LHCN-M2 (cell line): ENCODE measurements at regions not wholly inside any gene's neighbourhood (a gene's known extent, or its start where the extent isn't known, plus 50 kb on each side); places are given as distances from the start of the nearest gene placed in this dataset.
"Not testable (repeated sequence)": the region's sequence is repeated elsewhere in the genome, so short reads cannot be mapped to it uniquely, and the experiment has no call there.

Source experiments
- DNase-seq: peaks from one replicate; pipeline ENCODE4 v3.0.0-alpha.2; 2012; ENCODE audit warnings: low read depth

DNA sequence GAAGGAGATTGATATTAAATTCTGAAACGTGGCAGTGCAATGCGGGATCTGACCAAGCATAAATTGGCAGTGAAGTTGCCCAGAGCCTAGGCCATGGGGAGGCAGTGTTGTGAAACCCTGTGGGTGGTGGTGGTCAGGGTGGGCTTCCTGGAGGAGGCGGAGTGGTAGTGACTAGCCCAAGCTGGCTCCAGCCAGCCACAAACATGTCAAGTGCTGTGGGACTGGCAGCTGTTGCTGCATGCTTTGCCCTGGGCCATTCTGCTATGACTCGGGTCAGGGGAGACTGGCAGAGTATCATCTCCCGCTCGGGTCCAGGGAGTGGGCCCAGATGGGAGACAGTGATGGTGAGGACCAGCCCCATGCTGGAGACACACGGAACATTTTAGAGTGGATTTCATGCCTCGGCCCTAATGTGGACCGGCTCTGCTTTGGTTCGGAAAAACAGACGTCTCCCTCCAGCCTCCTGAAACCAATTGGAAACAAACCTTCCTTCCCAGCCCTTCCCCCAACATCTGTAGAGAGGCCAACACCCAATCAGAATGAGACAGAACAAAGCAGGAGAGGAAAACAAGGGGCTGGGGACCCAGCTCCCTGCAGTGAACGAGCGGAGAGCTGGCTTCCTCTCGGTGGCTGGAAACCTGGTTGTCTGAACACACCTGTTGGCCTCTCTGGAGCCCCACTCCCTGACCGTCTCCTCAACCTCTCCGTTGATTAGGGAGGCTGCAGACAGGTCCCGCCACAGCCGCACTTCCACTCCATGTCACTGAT is 58.2 kb downstream of the TMEM270 start:
- DNase-seq, result no peak

DNA sequence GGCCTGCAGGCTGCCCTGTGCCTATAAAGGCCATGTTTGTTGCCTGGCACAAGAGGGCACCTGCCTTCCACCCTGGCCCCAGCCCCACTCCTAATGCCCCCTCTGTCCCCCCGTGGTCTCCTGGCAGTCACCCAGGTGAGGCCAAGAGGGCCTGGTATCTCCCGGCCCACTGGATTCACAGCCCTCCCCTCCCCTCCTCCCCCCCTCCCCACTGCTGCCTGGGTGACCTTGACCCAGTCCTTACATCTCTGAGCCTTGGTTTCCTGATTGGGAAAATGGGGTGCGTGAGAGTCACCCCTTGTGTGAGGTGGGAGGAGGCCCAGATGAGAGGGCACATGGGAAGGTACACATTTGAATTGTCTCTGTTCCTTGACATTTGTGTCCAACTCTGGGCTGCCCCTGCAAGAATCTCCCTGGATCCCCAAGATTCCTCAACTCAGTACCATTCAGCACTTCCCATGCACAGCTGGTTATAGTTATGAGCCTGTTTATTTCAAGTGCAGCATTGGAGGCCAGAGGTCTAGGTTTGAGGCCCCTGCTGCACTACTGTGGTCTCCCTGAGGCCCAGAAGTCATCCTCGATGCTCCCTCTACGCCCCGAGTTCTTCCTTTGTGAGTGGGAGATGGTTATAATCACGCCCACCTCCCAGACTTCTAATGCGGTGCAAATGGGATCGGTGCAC is 58.9 kb downstream of the TMEM270 start:
- no peak for DNase-seq

- no peak for DNase-seq
Measured at GRCh38 chr7:73920406-73921134, 59.6 kb downstream of the TMEM270 start.

- no peak for DNase-seq
Measured at GRCh38 chr7:73921623-73922528, 60.9 kb downstream of the TMEM270 start.

- DNase-seq, result not testable (repeated sequence)
Measured at GRCh38 chr7:73928644-73929043, 67.7 kb downstream of the TMEM270 start.

- DNase-seq, result no peak
Measured at GRCh38 chr7:73931502-73931901, 70.5 kb downstream of the TMEM270 start.

DNA sequence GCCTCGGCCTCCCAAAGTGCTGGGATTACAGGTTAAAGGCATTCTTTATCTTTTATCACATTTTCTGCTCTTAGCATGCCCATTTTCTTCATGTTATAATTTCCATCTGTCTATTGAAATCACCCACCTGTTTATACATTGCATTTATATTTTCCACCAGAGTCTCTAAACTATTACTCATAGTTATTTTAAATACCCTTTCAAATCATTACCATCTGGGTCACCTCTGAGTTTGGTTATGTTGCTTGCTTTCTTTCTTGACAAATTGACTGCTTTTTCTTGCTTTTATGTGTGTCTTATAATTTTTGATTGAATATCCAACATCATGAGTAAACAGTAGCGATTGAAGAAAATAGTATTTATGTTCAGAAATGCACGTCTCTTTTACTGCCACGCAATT is 71.4 kb downstream of the TMEM270 start:
- no peak for DNase-seq

DNA sequence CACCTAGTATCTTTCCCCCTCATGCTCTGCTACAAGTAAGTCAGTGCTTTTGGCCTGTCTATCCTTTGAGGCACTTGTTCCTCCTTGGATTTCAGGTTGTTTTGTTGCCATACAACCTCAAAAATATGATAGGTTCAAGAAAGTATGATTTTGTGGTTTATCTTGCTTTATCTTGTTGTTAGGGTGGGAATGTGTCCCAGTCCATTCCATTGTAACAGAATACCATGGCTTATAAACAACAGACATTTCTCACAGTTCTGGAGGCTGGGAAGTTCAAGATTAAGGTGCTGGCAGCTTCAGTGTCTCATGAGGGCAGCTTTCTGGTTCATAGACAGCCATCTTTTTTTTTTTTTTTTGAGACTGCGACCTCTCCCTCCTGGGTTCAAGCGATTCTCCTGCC is 72.1 kb downstream of the TMEM270 start:
- DNase-seq, result no peak

DNA sequence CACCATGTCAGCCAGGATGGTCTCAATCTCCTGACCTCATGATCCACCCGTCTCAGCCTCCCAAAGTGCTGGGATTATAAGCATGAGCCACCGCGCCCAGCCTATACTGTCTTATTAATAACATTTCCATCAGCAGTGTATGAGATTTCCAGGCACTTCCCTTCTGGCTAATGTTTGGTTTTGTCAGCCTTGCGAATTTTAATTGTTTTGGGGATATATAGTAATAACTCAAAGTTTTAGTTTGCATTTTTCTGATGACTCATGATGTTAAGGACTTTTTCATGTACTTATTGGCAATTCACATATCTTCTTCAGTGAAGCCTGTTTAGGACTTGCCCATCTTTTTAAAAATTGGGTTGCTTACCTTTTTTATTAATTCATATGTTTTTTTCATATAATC is 76.0 kb downstream of the TMEM270 start:
- no peak for DNase-seq

- DNase-seq, result not testable (repeated sequence)
Measured at GRCh38 chr7:73937650-73938049, 76.7 kb downstream of the TMEM270 start.

- no peak for DNase-seq
Measured at GRCh38 chr7:73939528-73939927, 78.6 kb downstream of the TMEM270 start.

DNA sequence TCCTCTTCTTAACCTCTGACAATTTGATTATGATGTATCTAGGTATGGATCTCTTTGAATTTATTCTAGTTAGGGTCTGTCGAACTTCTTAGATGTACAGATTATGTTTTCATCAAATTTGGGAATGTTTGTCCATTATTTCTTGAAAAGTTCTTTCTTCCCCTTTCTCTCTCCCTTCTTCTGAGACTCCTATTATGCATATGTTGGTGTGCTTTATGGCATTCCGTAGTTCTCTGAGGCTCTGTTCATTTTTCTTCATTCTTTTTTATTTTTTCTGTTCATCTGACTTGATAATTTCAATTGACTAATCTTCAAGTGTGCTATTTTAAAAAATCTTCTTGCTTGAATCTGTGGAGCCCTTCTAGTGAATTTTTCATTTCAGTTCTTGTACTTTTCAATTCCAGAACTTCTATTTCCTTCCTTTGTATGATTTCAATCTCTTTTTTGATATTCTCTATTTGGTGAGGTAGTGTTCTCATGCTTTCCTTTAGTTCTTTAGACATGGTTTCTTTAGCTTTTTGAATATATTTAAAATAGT is 79.8 kb downstream of the TMEM270 start:
- DNase-seq, result no peak

GRCh38 chr7:73941836-73942551 is 81.0 kb downstream of the TMEM270 start:
- DNase-seq, result peak; percentile 79

DNA sequence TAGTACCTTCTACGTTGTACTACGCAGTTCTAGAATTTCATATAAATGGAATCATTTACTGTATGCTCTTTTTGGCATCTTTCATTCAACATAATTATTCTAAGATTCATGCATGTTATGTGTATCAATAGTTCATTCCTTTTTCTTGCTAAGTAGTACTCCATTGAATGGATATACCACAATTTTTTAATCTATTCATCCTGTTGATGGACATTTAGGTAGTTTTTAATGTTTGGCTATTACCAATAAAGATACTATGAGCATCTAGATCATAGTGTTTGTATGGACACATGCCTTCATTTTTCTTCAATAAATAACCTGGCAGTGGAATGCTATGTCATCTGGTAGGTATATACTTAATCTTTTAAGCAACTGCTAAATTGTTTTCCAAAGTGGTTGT is 83.0 kb upstream of the ELN start:
- no peak for DNase-seq

DNA sequence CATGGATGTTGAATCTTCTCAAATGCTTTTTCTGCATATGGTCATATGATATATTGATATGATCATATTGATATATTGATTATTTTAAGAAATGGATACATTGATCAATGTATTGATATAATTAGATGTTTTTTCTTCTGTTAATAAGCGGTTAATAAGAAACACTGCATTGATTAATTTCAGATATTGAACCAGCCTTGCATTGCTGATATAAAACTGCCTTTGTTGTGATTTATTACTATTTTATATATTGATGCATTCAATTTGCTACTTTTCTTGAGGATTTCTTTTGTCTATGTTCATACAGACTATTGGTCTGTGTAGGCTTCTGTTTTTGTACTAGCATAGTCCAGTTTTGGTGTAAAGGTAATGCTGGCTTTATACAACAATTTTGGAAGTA is 79.7 kb upstream of the ELN start:
- DNase-seq, result no peak

DNA sequence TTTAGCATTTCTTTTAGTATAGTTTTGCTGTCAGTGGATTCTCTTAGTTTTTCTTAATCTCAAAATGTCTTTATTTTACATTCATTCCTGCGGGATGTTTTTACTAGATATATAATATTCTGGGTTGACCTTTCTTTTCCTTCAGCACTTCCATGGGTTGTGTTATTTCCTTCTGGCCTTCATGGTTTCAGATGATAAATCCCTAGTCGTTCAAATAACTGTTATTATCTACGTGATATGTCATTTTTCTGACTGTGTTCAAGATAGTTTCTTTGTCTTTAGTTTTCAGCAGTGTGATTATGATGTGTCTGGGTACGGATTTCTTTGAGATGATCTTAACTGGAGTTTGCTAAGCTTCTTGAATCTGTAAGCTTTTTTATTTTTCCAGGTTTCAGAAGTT is 75.7 kb upstream of the ELN start:
- no peak for DNase-seq

- no peak for DNase-seq
Measured at GRCh38 chr7:73954181-73954580, 73.8 kb upstream of the ELN start.

- DNase-seq, result no peak
Measured at GRCh38 chr7:73954861-73955260, 73.1 kb upstream of the ELN start.

DNA sequence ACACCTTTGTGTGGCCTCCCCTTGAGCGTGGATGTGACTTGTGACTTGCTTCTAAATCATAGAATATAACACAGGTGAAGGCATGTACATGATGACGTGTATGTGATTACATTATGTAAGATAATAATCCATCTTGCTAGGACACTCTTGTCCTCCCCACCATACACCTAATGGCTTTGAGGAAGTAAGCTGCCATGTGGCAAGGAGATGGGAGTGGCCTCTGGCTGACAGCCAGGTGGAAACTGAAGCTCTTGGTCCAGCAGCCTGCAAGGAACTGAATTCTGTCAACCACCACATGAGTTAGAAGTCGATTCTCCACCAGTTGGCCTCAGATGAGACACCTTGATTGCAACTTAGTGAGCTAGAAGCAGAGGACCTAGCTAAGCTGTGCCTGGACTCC is 67.4 kb upstream of the ELN start:
- no peak for DNase-seq

- DNase-seq, result not testable (repeated sequence)
Measured at GRCh38 chr7:73961991-73962390, 66.0 kb upstream of the ELN start.
